GM10248 (cell line): ENCODE measurements at regions not wholly inside any gene's neighbourhood (a gene's known extent, or its start where the extent isn't known, plus 50 kb on each side); places are given as distances from the start of the nearest gene placed in this dataset.

ENCODE experiments used
- CTCF ChIA-PET: fragments of 300-600 bp; sonication (Branson Sonifier 250); formaldehyde crosslinking; extraction: SDS; loops from one replicate; lab custom pipeline; 2021; ENCODE audit warnings: antibody characterized with exemption; lab: Yijun Ruan, JAX
- POLR2A ChIA-PET: fragments of 350-650 bp; sonication (Branson Sonifier 250); formaldehyde crosslinking; extraction: SDS; loops from one replicate; lab custom pipeline; 2020; ENCODE audit warnings: antibody characterized with exemption; lab: Yijun Ruan, JAX
- DNase-seq: peaks from one replicate; pipeline ENCODE4 v3.0.0; 2012; ENCODE audit errors: extremely low spot score
- CTCF ChIP-seq: IDR thresholded peaks from 2 replicates; pipeline ENCODE4 v1.5.1; 2012; ENCODE audit warnings: mild to moderate bottlenecking, low read depth; ENCODE audit errors: extremely low read depth, missing control alignments, control extremely low read depth

- DNase-seq: no peak
- ChIA-PET POLR2A (no interaction called here), CTCF (interaction anchor here (0.8 to 2.1 kb wide), 5 partner anchors 10 to 571 kb away, joined by 3 to 10 read pairs (median 3); no protein-coding TSS in a partner anchor)
- TF ChIP-seq CTCF: no peak
Measured at GRCh38 chr15:59751552-59752413, 62.7 kb upstream of the BNIP2 start.

GRCh38 chr15:59746777-59747176, 57.7 kb upstream of the BNIP2 start:
- DNase-seq: no peak
- TF ChIP-seq CTCF: no peak
- ChIA-PET CTCF (interaction anchor here (1.1 kb wide), 1 partner anchor 9 kb away, joined by 6 read pairs; no protein-coding TSS in a partner anchor), POLR2A (no interaction called here)

- ChIA-PET POLR2A (no interaction called here), CTCF (interaction anchor here (1.1 to 2.9 kb wide), 7 partner anchors 11 to 779 kb away, joined by 3 to 10 read pairs (median 4); no protein-coding TSS in a partner anchor)
- no peak for DNase-seq
- no peak for TF ChIP-seq CTCF
Measured at GRCh38 chr15:59741274-59741906, 52.3 kb upstream of the BNIP2 start.

- POLR2A ChIA-PET: no interaction called here
- CTCF ChIA-PET: interaction anchor here (1.3 kb wide), 1 partner anchor 15 kb away, joined by 4 read pairs; no protein-coding TSS in a partner anchor
- TF ChIP-seq CTCF: no peak
- no peak for DNase-seq
Measured at GRCh38 chr15:59739557-59740186, 50.6 kb upstream of the BNIP2 start.
